Adipocyte (in vitro differentiated cells): ENCODE measurements at regions not wholly inside any gene's neighbourhood (a gene's known extent, or its start where the extent isn't known, plus 50 kb on each side); places are given as distances from the start of the nearest gene placed in this dataset.
A peak's percentile ranks its signal among the peaks of the same experiment; 100 is the strongest.

Experiments used
- DNase-seq: peaks from one replicate; pipeline ENCODE4 v3.0.0-alpha.2; 2015; ENCODE audit warnings: low read depth
- H3K27me3 ChIP-seq: replicated peaks from 2 replicates; pipeline ENCODE4 v1.7.0; 2013; ENCODE audit warnings: mild to moderate bottlenecking, low read length, moderate library complexity; ENCODE audit not compliant: control insufficient read depth, insufficient read depth
- H3K36me3 ChIP-seq: 2 replicates; pipeline ENCODE4 v1.7.0; 2013; ENCODE audit warnings: low read length, mild to moderate bottlenecking, moderate library complexity; ENCODE audit not compliant: control insufficient read depth, insufficient read depth, severe bottlenecking
- H3K4me1 ChIP-seq: 2 replicates; pipeline ENCODE4 v1.7.0; 2013; ENCODE audit warnings: mild to moderate bottlenecking, low read length, moderate library complexity; ENCODE audit not compliant: control insufficient read depth, insufficient read depth
- H3K4me3 ChIP-seq: 2 replicates; pipeline ENCODE4 v1.7.0; 2013; ENCODE audit warnings: mild to moderate bottlenecking, low read length, moderate library complexity
- H3K9ac ChIP-seq: 2 replicates; pipeline ENCODE4 v1.7.0; 2013; ENCODE audit warnings: mild to moderate bottlenecking, low read length, moderate library complexity
- H3K9me3 ChIP-seq: 2 replicates; pipeline ENCODE4 v1.7.0; 2013; ENCODE audit warnings: mild to moderate bottlenecking, low read length, moderate library complexity; ENCODE audit not compliant: control insufficient read depth

DNA sequence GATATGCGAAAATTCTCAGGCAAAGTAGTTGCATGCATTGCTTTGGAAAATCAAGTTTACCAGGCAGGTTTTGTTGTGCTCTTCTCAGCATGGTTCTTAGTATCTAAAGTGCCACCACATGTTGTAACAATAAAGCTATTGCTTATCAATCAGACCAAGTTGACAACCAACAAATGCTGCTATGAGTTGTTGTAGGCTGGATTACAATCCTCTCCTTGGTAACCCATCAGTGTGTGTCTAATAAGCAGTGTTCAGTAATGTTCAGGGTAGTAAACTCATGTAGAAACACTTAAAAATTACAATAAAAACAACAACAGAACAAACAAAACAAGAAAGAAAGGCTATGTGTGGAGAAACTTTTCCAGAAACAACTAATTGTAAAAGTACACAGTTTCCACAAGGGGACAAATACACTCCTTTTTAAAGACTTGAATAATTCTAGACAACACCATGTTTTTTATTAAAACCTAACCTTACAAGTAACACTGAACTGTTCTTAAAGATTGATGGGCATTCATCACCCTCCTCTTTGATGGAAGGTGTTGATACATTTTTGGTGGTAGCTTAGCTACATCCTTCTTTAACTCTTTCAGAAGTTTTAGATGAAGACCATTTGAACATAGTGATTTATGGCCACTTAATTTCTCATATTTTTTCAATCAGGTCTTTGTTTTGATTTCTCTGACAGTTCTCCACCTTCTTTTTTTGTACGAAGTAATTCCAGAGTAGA lies 370.9 kb upstream of the SEMA3A start:
- Histone ChIP-seq H3K4me1 (no peaks in the 10 kb centered on the region), H3K9ac (no peak overlapping the region), H3K9me3 (no peaks in the 10 kb centered on the region), H3K4me3 (no peak overlapping the region), H3K27me3 (no peaks in the 10 kb centered on the region), H3K36me3 (no peaks in the 10 kb centered on the region)
- no peak for DNase-seq

DNA sequence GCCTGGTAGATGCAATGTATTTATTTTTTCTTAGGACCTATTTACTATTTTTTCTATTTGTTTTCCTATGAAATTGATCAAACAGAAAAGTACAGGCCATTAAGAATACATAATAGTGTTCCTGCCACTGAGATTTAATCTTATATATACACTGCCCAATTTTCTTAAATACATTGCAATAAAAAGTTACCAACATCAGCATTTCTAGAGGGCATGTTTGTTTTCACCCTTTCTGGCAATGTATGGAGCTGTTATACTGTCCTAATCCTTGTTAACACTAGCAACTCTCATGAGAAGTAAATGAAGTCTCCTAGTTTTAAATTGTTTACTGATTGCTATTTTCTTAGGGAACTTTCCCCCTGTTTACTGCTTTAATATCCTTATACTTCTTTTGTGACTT lies 359.1 kb upstream of the SEMA3A start:
- Histone ChIP-seq H3K9ac (no peak overlapping the region), H3K4me3 (no peak overlapping the region), H3K36me3 (no peaks in the 10 kb centered on the region), H3K4me1 (peaks cover 10% of the 10 kb centered on the region), H3K9me3 (peaks cover 13% of the 10 kb centered on the region), H3K27me3 (no peaks in the 10 kb centered on the region)
- no peak for DNase-seq

DNA sequence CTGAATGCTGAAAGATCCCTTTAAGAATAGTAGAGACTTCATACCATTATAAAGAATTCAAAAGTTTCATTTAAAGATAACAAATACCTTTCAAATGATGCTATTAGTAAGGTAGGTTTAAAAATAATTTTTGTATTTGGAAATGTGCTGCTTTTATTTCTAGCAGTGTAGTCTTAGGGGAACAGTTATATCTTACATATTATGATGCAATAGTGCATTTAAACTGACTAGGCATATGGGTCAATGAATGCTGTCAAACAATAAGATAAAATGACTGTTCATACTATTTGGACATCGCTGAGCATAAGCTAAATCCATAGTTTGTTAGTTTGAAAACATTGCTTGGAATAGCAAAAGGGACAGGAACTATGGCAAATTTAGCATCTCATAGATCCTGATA lies 354.8 kb upstream of the SEMA3A start:
- no peak overlapping the region for H3K4me3 ChIP-seq
- H3K36me3 ChIP-seq: no peaks in the 10 kb centered on the region
- DNase-seq: peak; percentile 33
- no peaks in the 10 kb centered on the region for H3K27me3 ChIP-seq
- no peak overlapping the region for H3K9ac ChIP-seq
- H3K4me1 ChIP-seq: peaks cover 20% of the 10 kb centered on the region
- no peaks in the 10 kb centered on the region for H3K9me3 ChIP-seq

DNA sequence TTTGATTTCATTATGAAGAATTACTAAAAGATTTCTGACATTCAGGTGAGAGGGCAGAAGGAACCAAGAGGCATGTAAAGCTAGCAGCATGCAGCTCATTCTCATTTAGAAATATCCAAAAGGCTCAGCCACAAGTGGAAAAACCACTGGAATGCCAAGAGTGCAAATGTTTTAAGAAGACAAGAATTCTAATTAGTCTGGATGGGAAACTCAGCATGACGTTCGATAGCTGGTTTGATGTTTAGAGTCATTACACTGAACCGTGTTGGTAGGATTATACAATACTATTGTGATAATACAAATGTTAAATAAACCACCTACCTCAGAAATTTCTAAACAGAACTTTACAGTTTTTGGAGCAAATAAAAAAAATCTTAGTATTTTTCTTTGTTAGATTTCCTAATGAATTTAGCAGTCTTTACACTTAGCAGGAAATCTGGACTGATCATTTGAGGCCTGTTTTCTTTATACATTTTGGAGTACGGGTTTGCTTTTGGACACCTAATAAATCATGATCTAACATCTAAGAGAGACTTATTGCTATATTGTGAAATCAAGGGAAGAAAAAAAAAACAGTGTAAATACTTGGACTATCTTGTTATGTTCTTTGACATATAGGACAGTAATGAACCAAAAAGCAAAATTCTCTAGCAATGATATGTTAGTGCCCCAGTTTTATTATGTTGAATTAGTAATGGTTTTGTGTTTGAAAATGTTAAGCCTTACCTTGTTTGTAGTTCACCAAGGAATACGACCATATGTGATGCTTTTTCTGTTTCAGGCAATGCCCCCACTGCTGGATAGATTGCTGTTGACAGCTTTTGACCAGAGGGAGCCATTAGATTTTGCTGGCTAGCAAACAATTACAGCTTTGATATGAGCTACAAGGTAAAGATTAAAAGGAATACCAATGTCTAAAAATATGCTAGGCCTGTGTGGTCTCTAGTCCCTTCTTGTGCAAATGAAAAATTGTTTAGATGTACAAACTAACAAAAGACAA lies 354.1 kb upstream of the SEMA3A start:
- Histone ChIP-seq H3K9ac (no peak overlapping the region), H3K36me3 (no peaks in the 10 kb centered on the region), H3K4me3 (no peak overlapping the region), H3K27me3 (no peaks in the 10 kb centered on the region), H3K4me1 (peaks cover 20% of the 10 kb centered on the region), H3K9me3 (no peaks in the 10 kb centered on the region)
- DNase-seq: peak; percentile 57

GRCh38 chr7:84547331-84547730 lies 352.7 kb upstream of the SEMA3A start:
- no peaks in the 10 kb centered on the region for H3K36me3 ChIP-seq
- H3K27me3 ChIP-seq: no peaks in the 10 kb centered on the region
- no peak overlapping the region for H3K9ac ChIP-seq
- H3K4me1 ChIP-seq: peaks cover 20% of the 10 kb centered on the region
- H3K4me3 ChIP-seq: no peak overlapping the region
- H3K9me3 ChIP-seq: no peaks in the 10 kb centered on the region
- no peak for DNase-seq

- DNase-seq: no peak
- no peak overlapping the region for H3K9ac ChIP-seq
- no peak overlapping the region for H3K4me3 ChIP-seq
- H3K36me3 ChIP-seq: no peaks in the 10 kb centered on the region
- H3K9me3 ChIP-seq: no peaks in the 10 kb centered on the region
- peaks cover 20% of the 10 kb centered on the region for H3K4me1 ChIP-seq
- H3K27me3 ChIP-seq: no peaks in the 10 kb centered on the region
Observed at GRCh38 chr7:84546403-84546802, 351.8 kb upstream of the SEMA3A start.

- Histone ChIP-seq H3K36me3 (no peaks in the 10 kb centered on the region), H3K27me3 (no peaks in the 10 kb centered on the region), H3K9me3 (no peaks in the 10 kb centered on the region), H3K4me1 (no peaks in the 10 kb centered on the region), H3K9ac (no peak overlapping the region), H3K4me3 (no peak overlapping the region)
- DNase-seq: no peak
Observed at GRCh38 chr7:84538268-84538667, 343.7 kb upstream of the SEMA3A start.

DNA sequence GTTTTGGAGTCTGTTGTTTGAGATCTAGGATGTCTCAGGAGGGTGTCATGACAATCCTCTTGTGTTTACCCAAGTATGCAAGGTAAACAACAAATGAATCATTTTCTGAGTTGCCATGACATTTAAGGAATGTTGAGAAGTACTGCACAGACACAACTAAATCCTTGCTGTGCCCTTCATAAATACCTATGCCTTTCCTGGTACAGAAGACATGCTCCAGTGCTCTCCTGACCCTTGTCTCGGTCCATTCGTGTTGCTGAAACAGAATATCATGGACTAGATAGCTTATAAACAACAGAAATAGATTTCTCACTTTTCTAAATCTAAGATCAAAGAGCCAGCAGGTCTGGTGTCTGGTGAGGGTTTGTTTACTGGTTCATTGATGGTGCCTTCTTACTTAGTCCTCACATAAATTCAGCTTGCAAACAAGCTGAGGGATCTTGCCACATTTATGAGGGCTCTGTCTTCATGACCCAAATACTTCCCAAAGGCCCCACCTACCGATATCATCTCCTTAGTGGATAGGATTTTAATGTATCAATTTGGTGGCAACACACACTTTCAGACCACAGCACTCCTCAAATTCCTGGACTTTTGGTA lies 341.8 kb upstream of the SEMA3A start:
- Histone ChIP-seq H3K9me3 (no peaks in the 10 kb centered on the region), H3K36me3 (no peaks in the 10 kb centered on the region), H3K27me3 (no peaks in the 10 kb centered on the region), H3K4me3 (no peak overlapping the region), H3K4me1 (no peaks in the 10 kb centered on the region), H3K9ac (no peak overlapping the region)
- peak; percentile 6 for DNase-seq

GRCh38 chr7:84535580-84536270 lies 341.1 kb upstream of the SEMA3A start:
- no peak for DNase-seq
- no peak overlapping the region for H3K4me3 ChIP-seq
- H3K4me1 ChIP-seq: no peaks in the 10 kb centered on the region
- no peaks in the 10 kb centered on the region for H3K9me3 ChIP-seq
- no peaks in the 10 kb centered on the region for H3K36me3 ChIP-seq
- H3K9ac ChIP-seq: no peak overlapping the region
- H3K27me3 ChIP-seq: no peaks in the 10 kb centered on the region

- no peak for DNase-seq
- Histone ChIP-seq H3K9me3 (no peaks in the 10 kb centered on the region), H3K36me3 (no peaks in the 10 kb centered on the region), H3K9ac (no peak overlapping the region), H3K4me1 (peaks cover 9% of the 10 kb centered on the region), H3K4me3 (no peak overlapping the region), H3K27me3 (no peaks in the 10 kb centered on the region)
Observed at GRCh38 chr7:84533182-84533581, 338.6 kb upstream of the SEMA3A start.

DNA sequence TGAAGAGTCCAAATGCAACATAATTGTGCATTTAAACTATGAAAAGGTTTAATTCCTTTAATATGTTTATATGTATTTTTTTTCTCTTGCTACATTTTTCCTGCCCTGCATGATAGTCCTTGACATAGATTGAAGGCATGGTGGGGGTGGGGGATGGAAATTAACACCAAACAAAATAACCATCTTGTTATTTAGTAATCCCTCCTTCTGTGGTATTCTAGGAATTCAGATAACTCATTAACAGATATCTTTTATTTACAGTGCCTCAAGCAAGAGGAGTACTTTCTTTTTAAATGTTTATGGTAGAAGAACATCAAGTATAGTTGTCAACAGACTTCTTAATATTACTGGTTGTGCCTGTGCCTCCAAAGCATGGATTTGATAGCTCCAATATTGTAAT lies 337.6 kb upstream of the SEMA3A start:
- no peak for DNase-seq
- Histone ChIP-seq H3K9ac (no peak overlapping the region), H3K27me3 (no peaks in the 10 kb centered on the region), H3K4me3 (no peak overlapping the region), H3K9me3 (no peaks in the 10 kb centered on the region), H3K4me1 (peaks cover 9% of the 10 kb centered on the region), H3K36me3 (no peaks in the 10 kb centered on the region)
